Activated CD4-positive, alpha-beta memory T cell treated with anti-CD3 and anti-CD28 coated beads for 36 hours (primary cell): ENCODE measurements at regions not wholly inside any gene's neighbourhood (a gene's known extent, or its start where the extent isn't known, plus 50 kb on each side); places are given as distances from the start of the nearest gene placed in this dataset.

Experiments used
- CTCF ChIA-PET: fragments of 350-600 bp; sonication (Branson Sonifier 250); formaldehyde crosslinking; loops from one replicate; lab custom pipeline; 2021; ENCODE audit warnings: antibody characterized with exemption, inconsistent platforms; lab: Charles Lee
- POLR2A ChIA-PET: fragments of 350-600 bp; sonication (Branson Sonifier 250); formaldehyde crosslinking; loops from one replicate; lab custom pipeline; 2021; ENCODE audit warnings: antibody characterized with exemption; lab: Charles Lee
- DNase-seq: peaks from one replicate; pipeline ENCODE4 v3.0.0-alpha.2; 2020
- H3K27ac Mint-ChIP-seq: one replicate; pipeline ENCODE4 v1.8.0; 2021; ENCODE audit warnings: mixed read lengths
- H3K27me3 Mint-ChIP-seq: one replicate; pipeline ENCODE4 v1.8.0; 2021; ENCODE audit warnings: mixed read lengths
- H3K36me3 Mint-ChIP-seq: one replicate; pipeline ENCODE4 v1.8.0; 2021; ENCODE audit warnings: mixed read lengths
- H3K4me1 Mint-ChIP-seq: one replicate; pipeline ENCODE4 v1.8.0; 2021; ENCODE audit warnings: low read depth, mixed read lengths
- H3K4me3 Mint-ChIP-seq: one replicate; pipeline ENCODE4 v1.8.0; 2021; ENCODE audit warnings: mild to moderate bottlenecking, mixed read lengths
- H3K9me3 Mint-ChIP-seq: one replicate; pipeline ENCODE4 v1.8.0; 2021; ENCODE audit warnings: mixed read lengths
- intact Hi-C: fragments of 100-400 bp; cut with micrococcal nuclease; formaldehyde crosslinking; loops from one replicate; pipeline ENCODE4 v1.15.1; 2023

- intact Hi-C loops = loop anchor here (1.0 to 5.0 kb wide), 3 partner anchors 40 to 277 kb away; no protein-coding TSS in a partner anchor
- no peak for DNase-seq
- CTCF ChIA-PET = interaction anchor here (1.9 to 17.8 kb wide), 4 partner anchors 25 to 95 kb away, joined by 4 to 419 read pairs (median 136); partner anchors contain the start of gene ZFP36L2
- Mint-ChIP-seq H3K4me3 (peak overlapping the region; percentile 40), H3K27me3 (no peaks in the 10 kb centered on the region), H3K27ac (peak overlapping the region; percentile 89), H3K36me3 (no peaks in the 10 kb centered on the region), H3K9me3 (no peaks in the 10 kb centered on the region), H3K4me1 (peaks cover 95% of the 10 kb centered on the region)
- POLR2A ChIA-PET = interaction anchor here (1.1 to 13.4 kb wide), 3 partner anchors 40 to 425 kb away, joined by 3 to 283 read pairs (median 11); partner anchors contain the start of gene ZFP36L2
Observed at GRCh38 chr2:43134571-43134889, 91.9 kb downstream of the ZFP36L2 start.

- Mint-ChIP-seq H3K36me3 (no peaks in the 10 kb centered on the region), H3K27me3 (no peaks in the 10 kb centered on the region), H3K4me3 (peak overlapping the region; percentile 40), H3K4me1 (peaks cover 97% of the 10 kb centered on the region), H3K9me3 (no peaks in the 10 kb centered on the region), H3K27ac (peak overlapping the region; percentile 89)
- ChIA-PET POLR2A (interaction anchor here (1.1 to 13.4 kb wide), 3 partner anchors 41 to 426 kb away, joined by 3 to 283 read pairs (median 11); partner anchors contain the start of gene ZFP36L2), CTCF (interaction anchor here (0.5 to 17.8 kb wide), 8 partner anchors 25 to 253 kb away, joined by 3 to 419 read pairs (median 6); partner anchors contain the start of gene ZFP36L2)
- DNase-seq = peak; percentile 87
- intact Hi-C loops = loop anchor here (1.0 to 5.0 kb wide), 4 partner anchors 40 to 463 kb away; partner anchors contain the start of gene THADA
Observed at GRCh38 chr2:43133708-43134570, 92.5 kb downstream of the ZFP36L2 start.

GRCh38 chr2:43133336-43133707, 93.1 kb downstream of the ZFP36L2 start:
- CTCF ChIA-PET = interaction anchor here (0.5 to 17.8 kb wide), 14 partner anchors 23 to 444 kb away, joined by 3 to 419 read pairs (median 4); partner anchors contain the start of gene ZFP36L2
- Mint-ChIP-seq H3K27me3 (no peaks in the 10 kb centered on the region), H3K4me1 (peaks cover 96% of the 10 kb centered on the region), H3K9me3 (no peaks in the 10 kb centered on the region), H3K36me3 (no peaks in the 10 kb centered on the region), H3K4me3 (peak overlapping the region; percentile 40), H3K27ac (peak overlapping the region; percentile 89)
- POLR2A ChIA-PET = interaction anchor here (1.0 to 13.4 kb wide), 4 partner anchors 42 to 426 kb away, joined by 3 to 283 read pairs (median 7); partner anchors contain the start of gene ZFP36L2
- DNase-seq = no peak
- intact Hi-C loops = loop anchor here (2.0 to 5.0 kb wide), 3 partner anchors 186 to 463 kb away; partner anchors contain the start of gene THADA

- POLR2A ChIA-PET = interaction anchor here (0.7 to 13.4 kb wide), 6 partner anchors 42 to 433 kb away, joined by 3 to 283 read pairs (median 4); partner anchors contain the start of gene ZFP36L2
- Mint-ChIP-seq H3K27ac (peak overlapping the region; percentile 89), H3K9me3 (no peaks in the 10 kb centered on the region), H3K27me3 (no peaks in the 10 kb centered on the region), H3K36me3 (no peaks in the 10 kb centered on the region), H3K4me1 (peaks cover 97% of the 10 kb centered on the region), H3K4me3 (peak overlapping the region; percentile 40)
- DNase-seq = peak; percentile 62
- intact Hi-C loops = loop anchor here (2.0 to 5.0 kb wide), 3 partner anchors 185 to 464 kb away; partner anchors contain the start of gene THADA
- CTCF ChIA-PET = interaction anchor here (0.6 to 17.8 kb wide), 15 partner anchors 11 to 627 kb away, joined by 3 to 419 read pairs (median 4); partner anchors contain the start of gene ZFP36L2
Observed at GRCh38 chr2:43132683-43133301, 93.6 kb downstream of the ZFP36L2 start.

- peak; percentile 41 for DNase-seq
- peak overlapping the region; percentile 18 for H3K4me3 Mint-ChIP-seq
Observed at GRCh38 chr2:43131890-43132682, 94.3 kb downstream of the ZFP36L2 start.

GRCh38 chr2:43131051-43131889, 95.1 kb downstream of the ZFP36L2 start:
- no peaks in the 10 kb centered on the region for H3K9me3 Mint-ChIP-seq
- peaks cover 88% of the 10 kb centered on the region for H3K4me1 Mint-ChIP-seq
- H3K27me3 Mint-ChIP-seq = no peaks in the 10 kb centered on the region
- intact Hi-C loops = loop anchor here (1.0 to 5.0 kb wide), 11 partner anchors 28 to 770 kb away; partner anchors contain the start of gene COX7A2L
- POLR2A ChIA-PET = interaction anchor here (1.9 to 13.4 kb wide), 2 partner anchors 72 to 92 kb away, joined by 5 to 283 read pairs; partner anchors contain the start of gene ZFP36L2
- peak overlapping the region; percentile 11 for H3K4me3 Mint-ChIP-seq
- peak; percentile 91 for DNase-seq
- CTCF ChIA-PET = interaction anchor here (0.5 to 17.8 kb wide), 14 partner anchors 9 to 411 kb away, joined by 3 to 419 read pairs (median 5); partner anchors contain the start of gene ZFP36L2
- H3K36me3 Mint-ChIP-seq = no peaks in the 10 kb centered on the region
- peak overlapping the region; percentile 89 for H3K27ac Mint-ChIP-seq

More at GRCh38 chr2:43131890-43132682, 94.3 kb downstream of the ZFP36L2 start:
- intact Hi-C loops = loop anchor here (1.0 to 5.0 kb wide), 12 partner anchors 27 to 771 kb away; partner anchors contain the start of genes COX7A2L and THADA
- Mint-ChIP-seq H3K27ac (peak overlapping the region; percentile 89), H3K36me3 (no peaks in the 10 kb centered on the region), H3K27me3 (no peaks in the 10 kb centered on the region), H3K4me1 (peaks cover 96% of the 10 kb centered on the region), H3K9me3 (no peaks in the 10 kb centered on the region)
- POLR2A ChIA-PET = interaction anchor here (0.7 to 13.4 kb wide), 6 partner anchors 43 to 434 kb away, joined by 3 to 283 read pairs (median 4); partner anchors contain the start of gene ZFP36L2
- CTCF ChIA-PET = interaction anchor here (0.6 to 17.8 kb wide), 17 partner anchors 8 to 627 kb away, joined by 3 to 419 read pairs (median 3); partner anchors contain the start of gene ZFP36L2

GRCh38 chr2:43130548-43130875, 95.9 kb downstream of the ZFP36L2 start:
- DNase-seq = no peak
- intact Hi-C loops = loop anchor here (2.0 to 5.0 kb wide), 6 partner anchors 54 to 770 kb away; partner anchors contain the start of gene COX7A2L
- Mint-ChIP-seq H3K36me3 (no peaks in the 10 kb centered on the region), H3K27ac (peak overlapping the region; percentile 30), H3K4me1 (peaks cover 81% of the 10 kb centered on the region), H3K4me3 (peak overlapping the region; percentile 4), H3K27me3 (no peaks in the 10 kb centered on the region), H3K9me3 (no peaks in the 10 kb centered on the region)
- ChIA-PET CTCF (interaction anchor here (0.5 to 17.8 kb wide), 11 partner anchors 10 to 459 kb away, joined by 3 to 419 read pairs (median 4); partner anchors contain the start of gene ZFP36L2), POLR2A (interaction anchor here (1.0 to 13.4 kb wide), 2 partner anchors 19 to 93 kb away, joined by 3 to 283 read pairs; partner anchors contain the start of gene ZFP36L2)

- peak overlapping the region; percentile 4 for H3K4me3 Mint-ChIP-seq
- peak overlapping the region; percentile 30 for H3K27ac Mint-ChIP-seq
- no peaks in the 10 kb centered on the region for H3K27me3 Mint-ChIP-seq
- POLR2A ChIA-PET = interaction anchor here (1.0 to 13.4 kb wide), 2 partner anchors 19 to 94 kb away, joined by 3 to 283 read pairs; partner anchors contain the start of gene ZFP36L2
- DNase-seq = peak; percentile 54
- CTCF ChIA-PET = interaction anchor here (0.5 to 17.8 kb wide), 9 partner anchors 10 to 460 kb away, joined by 3 to 419 read pairs (median 13); partner anchors contain the start of gene ZFP36L2
- H3K36me3 Mint-ChIP-seq = no peaks in the 10 kb centered on the region
- peaks cover 76% of the 10 kb centered on the region for H3K4me1 Mint-ChIP-seq
- H3K9me3 Mint-ChIP-seq = no peaks in the 10 kb centered on the region
- intact Hi-C loops = loop anchor here (2.0 to 5.0 kb wide), 6 partner anchors 55 to 769 kb away; partner anchors contain the start of gene COX7A2L
Observed at GRCh38 chr2:43129676-43130547, 96.5 kb downstream of the ZFP36L2 start.

- peak overlapping the region; percentile 13 for H3K4me3 Mint-ChIP-seq
- DNase-seq = no peak
- H3K36me3 Mint-ChIP-seq = no peaks in the 10 kb centered on the region
- peaks cover 63% of the 10 kb centered on the region for H3K4me1 Mint-ChIP-seq
- H3K27ac Mint-ChIP-seq = peak overlapping the region; percentile 30
- H3K9me3 Mint-ChIP-seq = no peaks in the 10 kb centered on the region
- no peaks in the 10 kb centered on the region for H3K27me3 Mint-ChIP-seq
- ChIA-PET CTCF (interaction anchor here (0.7 to 17.8 kb wide), 20 partner anchors 8 to 413 kb away, joined by 3 to 419 read pairs (median 8); partner anchors contain the start of gene ZFP36L2), POLR2A (interaction anchor here (13.4 kb wide), 1 partner anchor 95 kb away, joined by 283 read pairs; the partner anchor contains the start of gene ZFP36L2)
- intact Hi-C loops = no loop called here
Observed at GRCh38 chr2:43128559-43128955, 97.8 kb downstream of the ZFP36L2 start.
